Astrocyte (in vitro differentiated cells and primary cell): ENCODE measurements at regions not wholly inside any gene's neighbourhood (a gene's known extent, or its start where the extent isn't known, plus 50 kb on each side); places are given as distances from the start of the nearest gene placed in this dataset.

Experiments
- CTCF ChIP-seq: IDR thresholded peaks from 2 replicates; pipeline ENCODE4 v1.5.1; 2011; ENCODE audit warnings: low read depth, mild to moderate bottlenecking, inconsistent platforms, low read length, moderate library complexity; ENCODE audit not compliant: insufficient read depth
- EZH2 ChIP-seq: IDR thresholded peaks from 2 replicates; pipeline ENCODE4 v1.6.1; 2012; ENCODE audit warnings: mild to moderate bottlenecking, low read length, inconsistent platforms; ENCODE audit not compliant: insufficient read depth

GRCh38 chr3:150324788-150325187, 83.3 kb upstream of the TSC22D2 start:
- no peak for TF ChIP-seq CTCF
- no peak for TF ChIP-seq EZH2
